ENCODE measurements at regions not wholly inside any gene's neighbourhood (a gene's known extent, or its start where the extent isn't known, plus 50 kb on each side); places are given as distances from the start of the nearest gene placed in this dataset.

- TF ChIP-seq CTCF (conservative IDR thresholded peaks at IDR 0.05; ENCODE audit: low read depth in 2 of 2) (no peak), POLR2AphosphoS5 (IDR thresholded peaks at IDR 0.05; ENCODE audit: low read depth) (no peak), EZH2 (IDR thresholded peaks at IDR 0.05; ENCODE audit: low read depth, unreplicated experiment) (no peak), EZH2phosphoT487 (IDR thresholded peaks at IDR 0.05; ENCODE audit: unreplicated experiment) (no peak), REST (IDR thresholded peaks at IDR 0.05; ENCODE audit: unreplicated experiment) (no peak), STAT1 (IDR thresholded peaks at IDR 0.05; ENCODE audit: unreplicated experiment) (no peak), JUNB (IDR thresholded peaks at IDR 0.05; ENCODE audit: unreplicated experiment) (no peak), ZNF462 (CRISPR knock-in tag; IDR thresholded peaks at IDR 0.05) (no peak), CREB1 (CRISPR knock-in tag; IDR thresholded peaks at IDR 0.05; ENCODE audit: low read depth) (no peak), ETS1 (IDR thresholded peaks at IDR 0.05) (no peak), NANOG (IDR thresholded peaks at IDR 0.05; ENCODE audit: borderline replicate concordance) (no peak)
Observed at GRCh38 chr14:106163316-106163715, 636.9 kb downstream of the TMEM121 start.
